ENCODE measurements at regions not wholly inside any gene's neighbourhood (a gene's known extent, or its start where the extent isn't known, plus 50 kb on each side); places are given as distances from the start of the nearest gene placed in this dataset.

- TF ChIP-seq POLR2A (conservative IDR thresholded peaks at IDR 0.05) = no peak
- TF ChIP-seq, protein P1, sequence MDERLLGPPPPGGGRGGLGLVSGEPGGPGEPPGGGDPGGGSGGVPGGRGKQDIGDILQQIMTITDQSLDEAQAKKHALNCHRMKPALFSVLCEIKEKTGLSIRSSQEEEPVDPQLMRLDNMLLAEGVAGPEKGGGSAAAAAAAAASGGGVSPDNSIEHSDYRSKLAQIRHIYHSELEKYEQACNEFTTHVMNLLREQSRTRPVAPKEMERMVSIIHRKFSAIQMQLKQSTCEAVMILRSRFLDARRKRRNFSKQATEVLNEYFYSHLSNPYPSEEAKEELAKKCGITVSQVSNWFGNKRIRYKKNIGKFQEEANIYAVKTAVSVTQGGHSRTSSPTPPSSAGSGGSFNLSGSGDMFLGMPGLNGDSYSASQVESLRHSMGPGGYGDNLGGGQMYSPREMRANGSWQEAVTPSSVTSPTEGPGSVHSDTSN (CRISPR knock-in tag; IDR thresholded peaks at IDR 0.05; ENCODE audit: low read depth) = no peak
- TF ChIP-seq, protein P1 (tag; conservative IDR thresholded peaks at IDR 0.05; ENCODE audit: low read depth) = no peak
- TF ChIP-seq ZNF398 (CRISPR knock-in tag; IDR thresholded peaks at IDR 0.05) = no peak
- TF ChIP-seq, protein P2, sequence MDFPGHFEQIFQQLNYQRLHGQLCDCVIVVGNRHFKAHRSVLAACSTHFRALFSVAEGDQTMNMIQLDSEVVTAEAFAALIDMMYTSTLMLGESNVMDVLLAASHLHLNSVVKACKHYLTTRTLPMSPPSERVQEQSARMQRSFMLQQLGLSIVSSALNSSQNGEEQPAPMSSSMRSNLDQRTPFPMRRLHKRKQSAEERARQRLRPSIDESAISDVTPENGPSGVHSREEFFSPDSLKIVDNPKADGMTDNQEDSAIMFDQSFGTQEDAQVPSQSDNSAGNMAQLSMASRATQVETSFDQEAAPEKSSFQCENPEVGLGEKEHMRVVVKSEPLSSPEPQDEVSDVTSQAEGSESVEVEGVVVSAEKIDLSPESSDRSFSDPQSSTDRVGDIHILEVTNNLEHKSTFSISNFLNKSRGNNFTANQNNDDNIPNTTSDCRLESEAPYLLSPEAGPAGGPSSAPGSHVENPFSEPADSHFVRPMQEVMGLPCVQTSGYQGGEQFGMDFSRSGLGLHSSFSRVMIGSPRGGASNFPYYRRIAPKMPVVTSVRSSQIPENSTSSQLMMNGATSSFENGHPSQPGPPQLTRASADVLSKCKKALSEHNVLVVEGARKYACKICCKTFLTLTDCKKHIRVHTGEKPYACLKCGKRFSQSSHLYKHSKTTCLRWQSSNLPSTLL (IDR thresholded peaks at IDR 0.05) = no peak
Observed at GRCh38 chr2:220293966-220294365, 666.5 kb downstream of the SLC4A3 start (continued).

Measured in K562 (cell line).